ENCODE measurements at regions not wholly inside any gene's neighbourhood (a gene's known extent, or its start where the extent isn't known, plus 50 kb on each side); places are given as distances from the start of the nearest gene placed in this dataset.
A peak's percentile ranks its signal among the peaks of the same experiment; 100 is the strongest.
"Not testable (repeated sequence)": the region's sequence is repeated elsewhere in the genome, so short reads cannot be mapped to it uniquely, and the experiment has no call there.

- intact Hi-C loops (cut with DNase I) = no loop called here
- no peaks in the 10 kb centered on the region for H3K27me3 ChIP-seq
- H3K27ac ChIP-seq = no peak overlapping the region
- DNase-seq = no peak
- H3K4me3 ChIP-seq = no peak overlapping the region
- H3K4me1 ChIP-seq = no peaks in the 10 kb centered on the region
- TF ChIP-seq CTCF (IDR thresholded peaks at IDR 0.05) = no peak
- no peaks in the 10 kb centered on the region for H3K36me3 ChIP-seq
- no peak overlapping the region for H3K9ac ChIP-seq (ENCODE audit: low read depth in 2 of 2, low read length in 2 of 2)
- H3K9me3 ChIP-seq = no peaks in the 10 kb centered on the region
Measured at GRCh38 chr1:214136324-214136919, 144.5 kb upstream of the SMYD2 start.

GRCh38 chr1:214141486-214141885 lies 139.5 kb upstream of the SMYD2 start:
- no peaks in the 10 kb centered on the region for H3K36me3 ChIP-seq
- DNase-seq = no peak
- intact Hi-C loops (cut with DNase I) = no loop called here
- no peak for TF ChIP-seq CTCF (IDR thresholded peaks at IDR 0.05)
- no peaks in the 10 kb centered on the region for H3K9me3 ChIP-seq
- H3K4me1 ChIP-seq = no peaks in the 10 kb centered on the region
- H3K27me3 ChIP-seq = no peaks in the 10 kb centered on the region
- H3K4me3 ChIP-seq = no peak overlapping the region
- no peak overlapping the region for H3K9ac ChIP-seq (ENCODE audit: low read depth in 2 of 2, low read length in 2 of 2)
- H3K27ac ChIP-seq = no peak overlapping the region

- TF ChIP-seq CTCF (IDR thresholded peaks at IDR 0.05) = no peak
- Histone ChIP-seq H3K27me3 (no peaks in the 10 kb centered on the region), H3K9me3 (no peaks in the 10 kb centered on the region), H3K9ac (ENCODE audit: low read depth in 2 of 2, low read length in 2 of 2) (no peak overlapping the region), H3K27ac (no peak overlapping the region), H3K36me3 (no peaks in the 10 kb centered on the region), H3K4me1 (no peaks in the 10 kb centered on the region), H3K4me3 (no peak overlapping the region)
- DNase-seq = no peak
- intact Hi-C loops (cut with DNase I) = no loop called here
Measured at GRCh38 chr1:214143006-214143992, 137.7 kb upstream of the SMYD2 start.

- H3K4me3 ChIP-seq; H3K36me3 ChIP-seq; H3K27me3 ChIP-seq; H3K9me3 ChIP-seq; H3K27ac ChIP-seq; H3K9ac ChIP-seq (ENCODE audit: low read depth in 2 of 2, low read length in 2 of 2); intact Hi-C loops (cut with DNase I); H3K4me1 ChIP-seq; DNase-seq: not testable (repeated sequence)
Measured at GRCh38 chr1:214144521-214144920, 136.4 kb upstream of the SMYD2 start.

- Histone ChIP-seq H3K27ac (no peak overlapping the region), H3K4me3 (no peak overlapping the region), H3K27me3 (no peaks in the 10 kb centered on the region), H3K9me3 (no peaks in the 10 kb centered on the region), H3K9ac (ENCODE audit: low read depth in 2 of 2, low read length in 2 of 2) (no peak overlapping the region), H3K4me1 (no peaks in the 10 kb centered on the region), H3K36me3 (no peaks in the 10 kb centered on the region)
- TF ChIP-seq CTCF (IDR thresholded peaks at IDR 0.05) = no peak
- intact Hi-C loops (cut with DNase I) = no loop called here
- DNase-seq = peak; percentile 53
Measured at GRCh38 chr1:214146523-214146922, 134.4 kb upstream of the SMYD2 start.
